AML-193 (cell line): ENCODE measurements at regions not wholly inside any gene's neighbourhood (a gene's known extent, or its start where the extent isn't known, plus 50 kb on each side); places are given as distances from the start of the nearest gene placed in this dataset.

Experiments used
- DNase-seq, 2 experiments: peaks; one replicate each; lab custom pipeline; 2025; lab: John Stamatoyannopoulos, UW

- DNase-seq, result no peak
These were observed 1051.5 kb downstream of the DIAPH3 start for GRCh38 chr13:59112221-59112718.

- DNase-seq, result no peak
These were observed 1044.3 kb downstream of the DIAPH3 start for GRCh38 chr13:59119475-59119874.

- no peak for DNase-seq
These were observed 1043.4 kb downstream of the DIAPH3 start for GRCh38 chr13:59120297-59120843.

GRCh38 chr13:59121507-59121906 lies 1042.2 kb downstream of the DIAPH3 start:
- no peak for DNase-seq

- no peak for DNase-seq
These were observed 1037.3 kb downstream of the DIAPH3 start for GRCh38 chr13:59126474-59126873.

- DNase-seq, result no peak
These were observed 1029.8 kb downstream of the DIAPH3 start for GRCh38 chr13:59133903-59134302.

GRCh38 chr13:59144700-59145099 lies 1019.0 kb downstream of the DIAPH3 start:
- no peak for DNase-seq

- DNase-seq, result no peak
These were observed 1018.3 kb downstream of the DIAPH3 start for GRCh38 chr13:59145381-59145780.

GRCh38 chr13:59157181-59157580 lies 1006.5 kb downstream of the DIAPH3 start:
- no peak for DNase-seq

GRCh38 chr13:59166174-59166573 lies 997.6 kb downstream of the DIAPH3 start:
- DNase-seq, result no peak

- no peak for DNase-seq
These were observed 991.7 kb downstream of the DIAPH3 start for GRCh38 chr13:59172076-59172475.

GRCh38 chr13:59176775-59177174 lies 987.0 kb downstream of the DIAPH3 start:
- peak; percentile 5 to 27 for DNase-seq

- no peak for DNase-seq
These were observed 985.4 kb downstream of the DIAPH3 start for GRCh38 chr13:59178344-59178743.

- no peak for DNase-seq
These were observed 981.5 kb downstream of the DIAPH3 start for GRCh38 chr13:59182241-59182640.

GRCh38 chr13:59197397-59197796 lies 966.3 kb downstream of the DIAPH3 start:
- no peak for DNase-seq

GRCh38 chr13:59201841-59202240 lies 961.9 kb downstream of the DIAPH3 start:
- DNase-seq, result no peak

- no peak for DNase-seq
These were observed 959.9 kb downstream of the DIAPH3 start for GRCh38 chr13:59203855-59204254.

GRCh38 chr13:59205501-59205900 lies 958.2 kb downstream of the DIAPH3 start:
- DNase-seq, result no peak

- no peak for DNase-seq
These were observed 955.1 kb downstream of the DIAPH3 start for GRCh38 chr13:59208405-59209195.

- no peak for DNase-seq
These were observed 953.2 kb downstream of the DIAPH3 start for GRCh38 chr13:59210543-59210942.

GRCh38 chr13:59211606-59212005 lies 952.1 kb downstream of the DIAPH3 start:
- no peak for DNase-seq

GRCh38 chr13:59229401-59229800 lies 934.3 kb downstream of the DIAPH3 start:
- DNase-seq, result no peak

- DNase-seq, result no peak
These were observed 933.9 kb downstream of the DIAPH3 start for GRCh38 chr13:59229861-59230260.
